ENCODE measurements at regions not wholly inside any gene's neighbourhood (a gene's known extent, or its start where the extent isn't known, plus 50 kb on each side); places are given as distances from the start of the nearest gene placed in this dataset.
"Not testable (repeated sequence)": the region's sequence is repeated elsewhere in the genome, so short reads cannot be mapped to it uniquely, and the experiment has no call there.

DNA sequence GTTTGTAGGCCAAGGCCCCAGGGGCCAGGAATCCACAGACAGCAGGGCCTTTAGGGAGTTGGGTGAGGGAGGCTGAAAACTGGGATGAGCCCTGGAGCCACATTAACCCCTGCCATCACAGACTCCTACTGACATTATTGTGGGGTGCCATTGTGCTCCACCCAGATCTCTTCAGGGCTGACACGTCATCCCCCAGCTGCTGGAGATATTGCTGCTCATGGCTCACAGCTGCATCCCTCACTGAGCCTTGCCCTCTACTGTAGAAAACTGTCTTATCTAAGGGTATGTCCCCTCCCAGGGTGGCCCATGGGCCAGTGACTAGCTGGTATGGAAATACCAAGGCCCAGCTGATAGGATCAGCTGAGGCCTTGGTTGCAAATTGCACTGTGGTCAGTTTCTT, 87.3 kb upstream of the PRR23C start:
- H3K4me1 ChIP-seq (ENCODE audit: control insufficient read depth in 2 of 2, insufficient read depth in 2 of 2, low read length in 2 of 2), result no peaks in the 10 kb centered on the region
- H3K27ac ChIP-seq (ENCODE audit: low read depth in 2 of 2, low read length in 2 of 2), result no peak overlapping the region
- no peaks in the 10 kb centered on the region for H3K27me3 ChIP-seq (ENCODE audit: control insufficient read depth in 2 of 2, insufficient read depth in 2 of 2, low read length in 2 of 2)
- no peak overlapping the region for H3K9ac ChIP-seq (ENCODE audit: low read depth in 1 of 2, low read length in 2 of 2)
- H3K36me3 ChIP-seq (ENCODE audit: control insufficient read depth in 2 of 2, insufficient read depth in 2 of 2, low read length in 2 of 2), result no peaks in the 10 kb centered on the region
- no peaks in the 10 kb centered on the region for H3K9me3 ChIP-seq (ENCODE audit: control insufficient read depth in 2 of 2, low read length in 2 of 2)
- no peak overlapping the region for H3K4me3 ChIP-seq (ENCODE audit: low read length in 2 of 2)

DNA sequence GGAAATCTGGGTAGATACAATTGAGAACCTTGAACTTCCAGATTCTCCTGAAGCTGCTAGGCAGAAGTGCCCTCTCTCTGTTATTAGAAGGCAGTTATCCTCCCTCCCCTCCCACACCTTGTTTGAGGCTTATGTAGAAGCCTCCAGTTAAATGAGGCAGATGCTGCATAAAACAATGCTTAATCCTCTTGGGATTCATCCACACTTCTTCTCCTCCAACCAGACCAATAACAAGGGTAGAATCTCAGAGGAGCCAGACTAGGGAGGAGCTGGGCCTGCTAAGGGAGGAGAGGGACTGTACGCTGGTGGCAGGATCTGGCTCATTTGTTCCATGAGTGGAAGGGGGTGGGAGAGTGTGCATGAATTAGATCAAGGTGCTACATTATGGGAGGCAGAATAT, 88.3 kb upstream of the PRR23C start:
- Histone ChIP-seq H3K27me3 (ENCODE audit: control insufficient read depth in 2 of 2, insufficient read depth in 2 of 2, low read length in 2 of 2) (no peaks in the 10 kb centered on the region), H3K4me1 (ENCODE audit: control insufficient read depth in 2 of 2, insufficient read depth in 2 of 2, low read length in 2 of 2) (no peaks in the 10 kb centered on the region), H3K9me3 (ENCODE audit: control insufficient read depth in 2 of 2, low read length in 2 of 2) (no peaks in the 10 kb centered on the region)

DNA sequence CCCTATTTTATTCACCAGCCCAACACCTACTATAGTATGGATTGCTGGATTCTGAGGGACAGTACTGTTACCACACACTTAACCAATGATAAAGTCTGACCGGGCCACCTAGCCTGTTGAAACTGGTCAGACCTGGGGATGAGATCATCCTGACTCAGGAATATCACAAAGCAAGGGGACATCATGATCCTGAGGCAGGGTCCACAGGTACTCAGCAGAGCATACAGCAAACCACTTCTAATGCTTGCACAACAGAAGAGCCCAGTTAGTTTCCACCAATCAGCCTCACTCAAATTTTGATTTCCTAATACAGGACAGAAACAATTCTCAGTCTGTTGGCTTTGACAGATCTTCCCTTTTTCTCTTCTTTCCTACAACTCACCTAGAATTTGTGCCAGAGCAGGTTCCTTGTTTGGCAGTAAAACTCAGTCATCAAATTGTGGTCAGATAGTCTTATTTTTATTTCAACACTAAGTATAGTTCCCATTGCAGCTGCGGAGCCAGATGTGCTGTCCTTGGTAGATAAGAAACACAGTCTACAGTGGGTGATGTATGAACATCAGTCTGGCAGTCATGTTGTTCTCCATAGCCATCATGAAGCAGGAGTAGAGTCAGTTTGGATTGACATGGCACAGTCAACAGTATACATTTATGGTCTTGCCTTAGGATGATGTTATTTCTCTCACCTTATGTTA, 90.1 kb upstream of the PRR23C start:
- Histone ChIP-seq H3K36me3 (ENCODE audit: control insufficient read depth in 2 of 2, insufficient read depth in 2 of 2, low read length in 2 of 2) (no peaks in the 10 kb centered on the region), H3K4me1 (ENCODE audit: control insufficient read depth in 2 of 2, insufficient read depth in 2 of 2, low read length in 2 of 2) (no peaks in the 10 kb centered on the region), H3K9me3 (ENCODE audit: control insufficient read depth in 2 of 2, low read length in 2 of 2) (no peaks in the 10 kb centered on the region), H3K27ac (ENCODE audit: low read depth in 2 of 2, low read length in 2 of 2) (no peak overlapping the region), H3K27me3 (ENCODE audit: control insufficient read depth in 2 of 2, insufficient read depth in 2 of 2, low read length in 2 of 2) (no peaks in the 10 kb centered on the region), H3K4me3 (ENCODE audit: low read length in 2 of 2) (no peak overlapping the region), H3K9ac (ENCODE audit: low read depth in 1 of 2, low read length in 2 of 2) (no peak overlapping the region)

More for the DNA sequence above, 88.3 kb upstream of the PRR23C start:
- Histone ChIP-seq H3K9ac (ENCODE audit: low read depth in 1 of 2, low read length in 2 of 2) (no peak overlapping the region), H3K27ac (ENCODE audit: low read depth in 2 of 2, low read length in 2 of 2) (no peak overlapping the region), H3K36me3 (ENCODE audit: control insufficient read depth in 2 of 2, insufficient read depth in 2 of 2, low read length in 2 of 2) (no peaks in the 10 kb centered on the region), H3K4me3 (ENCODE audit: low read length in 2 of 2) (no peak overlapping the region)

DNA sequence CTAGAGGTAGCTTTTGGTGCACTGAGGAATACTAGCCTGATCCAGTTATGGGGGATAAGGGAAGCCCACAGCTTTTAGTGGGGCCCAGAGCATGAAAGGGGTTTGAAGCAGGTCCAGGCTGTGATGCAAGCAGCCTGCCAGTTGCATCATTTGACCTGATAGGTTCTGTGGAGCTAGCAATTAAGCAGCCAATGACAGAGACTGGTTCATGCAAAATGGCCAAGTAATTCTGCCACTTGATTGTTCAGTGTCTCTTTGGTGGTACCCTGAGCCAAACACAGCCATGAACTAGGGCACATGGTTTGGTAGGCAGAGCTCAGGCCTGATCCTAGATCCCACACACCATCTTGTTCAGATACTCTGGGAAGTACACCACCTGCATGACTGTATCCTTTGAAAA, 91.0 kb upstream of the PRR23C start:
- Histone ChIP-seq H3K9me3 (ENCODE audit: control insufficient read depth in 2 of 2, low read length in 2 of 2) (no peaks in the 10 kb centered on the region), H3K4me3 (ENCODE audit: low read length in 2 of 2) (no peak overlapping the region), H3K9ac (ENCODE audit: low read depth in 1 of 2, low read length in 2 of 2) (no peak overlapping the region), H3K27me3 (ENCODE audit: control insufficient read depth in 2 of 2, insufficient read depth in 2 of 2, low read length in 2 of 2) (no peaks in the 10 kb centered on the region), H3K4me1 (ENCODE audit: control insufficient read depth in 2 of 2, insufficient read depth in 2 of 2, low read length in 2 of 2) (no peaks in the 10 kb centered on the region), H3K36me3 (ENCODE audit: control insufficient read depth in 2 of 2, insufficient read depth in 2 of 2, low read length in 2 of 2) (no peaks in the 10 kb centered on the region), H3K27ac (ENCODE audit: low read depth in 2 of 2, low read length in 2 of 2) (no peak overlapping the region)

DNA sequence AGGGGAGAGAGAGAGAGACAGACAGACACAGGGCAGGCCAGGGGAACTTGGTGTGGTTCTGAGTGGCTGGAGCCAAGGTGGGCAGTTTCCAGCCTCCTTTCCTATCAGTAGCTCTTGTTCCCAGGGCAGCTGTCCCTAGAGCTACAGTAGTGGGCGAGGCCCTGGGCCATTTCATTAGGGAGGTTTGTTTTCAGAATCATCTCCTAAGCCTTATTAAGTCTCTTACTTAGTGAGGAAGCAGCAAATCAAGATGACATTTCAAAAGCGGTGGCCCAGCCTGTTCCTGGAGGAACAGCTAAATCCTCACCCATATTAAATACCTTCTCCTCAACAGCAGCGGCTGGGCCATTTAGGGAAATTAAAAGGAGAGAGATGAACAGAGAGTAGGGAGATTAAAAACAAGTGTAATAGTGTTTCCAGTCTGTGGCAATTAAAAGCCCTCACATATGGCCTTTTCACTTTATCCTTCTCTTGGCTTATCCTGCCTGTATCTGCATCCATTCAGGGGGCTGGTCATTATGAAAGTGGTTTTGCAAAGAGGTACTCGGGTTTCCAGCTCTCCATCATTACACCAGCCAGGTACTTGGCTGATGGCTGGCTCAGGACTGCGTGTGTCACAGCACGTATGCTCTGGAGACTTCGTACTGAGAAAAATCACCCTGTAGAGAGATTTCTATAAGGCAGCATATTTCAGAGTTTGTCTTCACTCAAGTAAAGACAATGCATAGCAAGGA, 91.9 kb upstream of the PRR23C start:
- H3K9me3 ChIP-seq (ENCODE audit: control insufficient read depth in 2 of 2, low read length in 2 of 2), result no peaks in the 10 kb centered on the region
- H3K27me3 ChIP-seq (ENCODE audit: control insufficient read depth in 2 of 2, insufficient read depth in 2 of 2, low read length in 2 of 2), result no peaks in the 10 kb centered on the region
- H3K4me3 ChIP-seq (ENCODE audit: low read length in 2 of 2), result no peak overlapping the region
- no peaks in the 10 kb centered on the region for H3K36me3 ChIP-seq (ENCODE audit: control insufficient read depth in 2 of 2, insufficient read depth in 2 of 2, low read length in 2 of 2)
- H3K4me1 ChIP-seq (ENCODE audit: control insufficient read depth in 2 of 2, insufficient read depth in 2 of 2, low read length in 2 of 2), result no peaks in the 10 kb centered on the region
- H3K9ac ChIP-seq (ENCODE audit: low read depth in 1 of 2, low read length in 2 of 2), result no peak overlapping the region
- H3K27ac ChIP-seq (ENCODE audit: low read depth in 2 of 2, low read length in 2 of 2), result no peak overlapping the region

DNA sequence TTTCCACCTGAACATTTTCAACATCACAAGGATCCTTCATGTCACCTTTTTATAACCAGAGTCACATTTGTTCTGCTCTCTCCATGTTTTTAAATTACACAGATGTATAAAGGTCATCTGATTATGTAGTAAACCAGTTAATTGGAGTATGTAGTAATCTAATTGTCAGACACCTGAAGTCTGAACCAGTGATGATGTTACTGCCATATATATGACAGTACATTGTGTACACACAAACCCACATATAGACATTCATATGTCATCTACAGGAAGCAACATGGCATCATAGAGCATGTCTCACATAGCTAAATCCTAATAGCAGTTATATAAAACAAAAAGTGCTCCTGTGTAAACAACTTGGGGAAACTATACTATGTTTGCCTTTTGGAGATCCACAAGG, 95.9 kb upstream of the PRR23C start:
- Histone ChIP-seq H3K36me3 (ENCODE audit: control insufficient read depth in 2 of 2, insufficient read depth in 2 of 2, low read length in 2 of 2) (no peaks in the 10 kb centered on the region), H3K27me3 (ENCODE audit: control insufficient read depth in 2 of 2, insufficient read depth in 2 of 2, low read length in 2 of 2) (no peaks in the 10 kb centered on the region), H3K4me3 (ENCODE audit: low read length in 2 of 2) (no peak overlapping the region), H3K4me1 (ENCODE audit: control insufficient read depth in 2 of 2, insufficient read depth in 2 of 2, low read length in 2 of 2) (no peaks in the 10 kb centered on the region), H3K27ac (ENCODE audit: low read depth in 2 of 2, low read length in 2 of 2) (no peak overlapping the region), H3K9ac (ENCODE audit: low read depth in 1 of 2, low read length in 2 of 2) (no peak overlapping the region), H3K9me3 (ENCODE audit: control insufficient read depth in 2 of 2, low read length in 2 of 2) (no peaks in the 10 kb centered on the region)

DNA sequence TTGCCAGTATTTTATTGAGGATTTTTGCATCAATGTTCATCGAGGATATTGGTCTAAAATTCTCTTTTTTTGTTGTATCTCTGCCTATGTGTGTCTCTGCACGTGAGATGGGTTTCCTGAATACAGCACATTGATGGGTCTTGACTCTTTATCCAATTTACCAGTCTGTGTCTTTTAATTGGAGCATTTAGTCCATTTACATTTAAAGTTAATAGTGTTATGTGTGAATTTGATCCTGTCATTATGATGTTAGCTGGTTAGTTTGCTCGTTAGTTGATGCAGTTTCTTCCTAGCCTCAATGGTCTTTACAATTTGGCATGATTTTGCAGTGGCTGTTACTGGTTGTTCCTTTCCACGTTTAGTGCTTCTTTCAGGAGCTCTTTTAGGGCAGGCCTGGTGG, 101.3 kb upstream of the PRR23C start:
- H3K4me1 ChIP-seq (ENCODE audit: control insufficient read depth in 2 of 2, insufficient read depth in 2 of 2, low read length in 2 of 2); H3K27me3 ChIP-seq (ENCODE audit: control insufficient read depth in 2 of 2, insufficient read depth in 2 of 2, low read length in 2 of 2); H3K9me3 ChIP-seq (ENCODE audit: control insufficient read depth in 2 of 2, low read length in 2 of 2); H3K9ac ChIP-seq (ENCODE audit: low read depth in 1 of 2, low read length in 2 of 2); H3K27ac ChIP-seq (ENCODE audit: low read depth in 2 of 2, low read length in 2 of 2); H3K36me3 ChIP-seq (ENCODE audit: control insufficient read depth in 2 of 2, insufficient read depth in 2 of 2, low read length in 2 of 2); H3K4me3 ChIP-seq (ENCODE audit: low read length in 2 of 2): not testable (repeated sequence)

DNA sequence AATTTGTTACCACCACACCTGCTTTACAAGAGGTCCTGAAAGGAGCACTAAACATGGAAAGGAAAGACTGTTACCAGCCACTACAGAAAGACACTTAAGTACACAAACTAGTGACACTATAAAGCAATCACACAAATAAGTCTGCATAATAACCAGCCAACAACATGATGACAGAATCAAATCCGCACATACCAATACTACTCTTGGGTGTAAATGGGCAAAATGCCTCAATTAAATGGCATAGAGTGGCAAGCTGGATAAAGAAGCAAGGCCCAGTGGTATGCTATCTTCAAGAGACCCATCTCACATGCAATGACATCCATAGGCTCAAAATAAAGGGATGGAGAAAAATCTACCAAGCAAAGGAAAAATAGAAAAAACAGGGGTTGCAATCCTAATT, 106.8 kb upstream of the PRR23C start:
- H3K9ac ChIP-seq (ENCODE audit: low read depth in 1 of 2, low read length in 2 of 2), result no peak overlapping the region
- no peak overlapping the region for H3K4me3 ChIP-seq (ENCODE audit: low read length in 2 of 2)
- no peaks in the 10 kb centered on the region for H3K27me3 ChIP-seq (ENCODE audit: control insufficient read depth in 2 of 2, insufficient read depth in 2 of 2, low read length in 2 of 2)
- no peaks in the 10 kb centered on the region for H3K4me1 ChIP-seq (ENCODE audit: control insufficient read depth in 2 of 2, insufficient read depth in 2 of 2, low read length in 2 of 2)
- no peaks in the 10 kb centered on the region for H3K36me3 ChIP-seq (ENCODE audit: control insufficient read depth in 2 of 2, insufficient read depth in 2 of 2, low read length in 2 of 2)
- no peaks in the 10 kb centered on the region for H3K9me3 ChIP-seq (ENCODE audit: control insufficient read depth in 2 of 2, low read length in 2 of 2)
- H3K27ac ChIP-seq (ENCODE audit: low read depth in 2 of 2, low read length in 2 of 2), result no peak overlapping the region

DNA sequence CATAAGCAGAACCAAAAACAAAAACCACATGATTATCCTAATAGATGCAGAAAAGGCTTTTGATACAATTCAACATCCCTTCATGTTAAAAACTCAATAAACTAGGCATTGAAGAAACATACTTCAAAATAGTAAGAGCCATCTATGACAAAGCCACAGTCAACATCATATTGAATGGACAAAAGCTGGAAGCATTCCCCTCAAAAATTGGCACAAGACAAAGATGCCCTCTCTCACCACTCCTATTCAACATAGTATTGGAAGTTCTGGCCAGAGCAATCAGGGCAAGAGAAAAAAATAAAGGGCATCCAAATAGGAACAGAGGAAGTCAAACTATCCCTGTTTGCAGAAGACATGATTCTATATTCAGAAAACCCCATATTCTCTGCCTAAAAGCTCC, 108.7 kb upstream of the PRR23C start:
- not testable (repeated sequence) for H3K27ac ChIP-seq (ENCODE audit: low read depth in 2 of 2, low read length in 2 of 2); H3K9ac ChIP-seq (ENCODE audit: low read depth in 1 of 2, low read length in 2 of 2); H3K4me3 ChIP-seq (ENCODE audit: low read length in 2 of 2); H3K36me3 ChIP-seq (ENCODE audit: control insufficient read depth in 2 of 2, insufficient read depth in 2 of 2, low read length in 2 of 2); H3K4me1 ChIP-seq (ENCODE audit: control insufficient read depth in 2 of 2, insufficient read depth in 2 of 2, low read length in 2 of 2); H3K9me3 ChIP-seq (ENCODE audit: control insufficient read depth in 2 of 2, low read length in 2 of 2); H3K27me3 ChIP-seq (ENCODE audit: control insufficient read depth in 2 of 2, insufficient read depth in 2 of 2, low read length in 2 of 2)

DNA sequence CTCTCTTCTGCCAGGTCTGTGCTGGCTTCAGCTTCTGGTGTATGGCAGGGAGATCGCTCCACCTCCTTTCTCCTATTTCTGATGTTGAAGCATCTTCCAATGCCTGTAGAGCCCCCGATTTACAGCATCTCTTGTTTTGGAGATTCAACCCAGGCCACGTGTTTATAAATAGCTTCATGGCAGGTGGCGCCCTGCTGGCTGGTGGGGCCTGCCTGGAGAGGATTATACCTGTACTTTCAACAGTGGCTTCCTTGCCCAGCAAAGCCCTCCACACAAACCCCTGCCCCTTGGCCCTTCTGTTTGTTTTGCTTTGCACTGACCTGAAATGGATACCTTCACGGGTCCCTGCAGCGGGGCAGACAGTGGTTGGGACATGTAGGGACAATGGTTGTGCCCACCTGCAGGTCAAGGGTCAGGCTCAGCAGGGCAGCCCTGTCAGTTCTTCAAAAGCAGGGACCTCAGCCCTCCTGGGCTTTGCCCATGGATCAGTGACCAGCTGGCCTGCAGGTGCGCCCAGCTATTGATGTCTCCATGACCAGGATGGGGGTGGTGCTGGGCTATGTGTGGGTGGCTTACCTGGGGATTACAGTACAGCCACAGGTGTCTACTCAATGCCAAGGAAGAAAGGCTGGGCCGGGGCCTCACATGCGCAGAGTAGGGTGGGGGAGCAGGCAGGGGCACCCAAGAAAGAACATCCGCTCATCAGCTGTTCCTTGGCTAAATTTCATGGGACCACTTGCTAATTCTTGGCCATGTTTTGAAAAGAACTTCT, 112.7 kb upstream of the PRR23C start:
- Histone ChIP-seq H3K9ac (ENCODE audit: low read depth in 1 of 2, low read length in 2 of 2) (no peak overlapping the region), H3K27me3 (ENCODE audit: control insufficient read depth in 2 of 2, insufficient read depth in 2 of 2, low read length in 2 of 2) (no peaks in the 10 kb centered on the region), H3K27ac (ENCODE audit: low read depth in 2 of 2, low read length in 2 of 2) (no peak overlapping the region), H3K9me3 (ENCODE audit: control insufficient read depth in 2 of 2, low read length in 2 of 2) (no peaks in the 10 kb centered on the region), H3K4me3 (ENCODE audit: low read length in 2 of 2) (no peak overlapping the region), H3K36me3 (ENCODE audit: control insufficient read depth in 2 of 2, insufficient read depth in 2 of 2, low read length in 2 of 2) (no peaks in the 10 kb centered on the region), H3K4me1 (ENCODE audit: control insufficient read depth in 2 of 2, insufficient read depth in 2 of 2, low read length in 2 of 2) (no peaks in the 10 kb centered on the region)
